ENCODE measurements at regions not wholly inside any gene's neighbourhood (a gene's known extent, or its start where the extent isn't known, plus 50 kb on each side); places are given as distances from the start of the nearest gene placed in this dataset.

DNA sequence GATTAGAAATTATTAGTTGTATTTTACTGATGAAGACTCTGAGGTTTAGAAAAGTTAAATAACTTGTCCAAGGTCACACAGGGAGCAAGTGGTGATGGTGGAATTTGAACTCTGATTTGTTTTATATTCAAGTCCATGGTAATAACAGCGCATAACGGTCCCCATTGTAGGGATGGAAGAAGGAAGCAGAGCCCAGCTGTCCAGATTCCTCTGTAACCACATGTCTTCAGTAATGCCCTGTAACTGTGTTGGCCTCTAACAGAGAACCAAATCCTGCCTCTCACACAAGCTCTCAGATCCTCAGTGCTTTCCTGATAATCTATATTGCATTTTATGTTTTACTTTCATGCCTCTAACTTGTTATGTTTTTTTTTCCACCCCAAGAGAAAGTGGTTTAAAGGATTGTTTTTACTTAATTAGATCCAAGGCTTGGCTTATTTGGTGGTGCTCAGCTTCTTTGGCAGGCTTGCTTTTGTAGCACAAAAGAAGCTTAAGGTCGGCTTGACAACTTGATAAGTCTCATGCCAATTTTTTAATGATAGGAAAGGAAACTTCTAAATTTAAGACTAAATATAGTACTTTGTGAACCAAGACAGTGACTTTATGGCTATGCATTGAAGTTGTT, 105.1 kb upstream of the SEL1L start:
- TF ChIP-seq, protein P1, sequence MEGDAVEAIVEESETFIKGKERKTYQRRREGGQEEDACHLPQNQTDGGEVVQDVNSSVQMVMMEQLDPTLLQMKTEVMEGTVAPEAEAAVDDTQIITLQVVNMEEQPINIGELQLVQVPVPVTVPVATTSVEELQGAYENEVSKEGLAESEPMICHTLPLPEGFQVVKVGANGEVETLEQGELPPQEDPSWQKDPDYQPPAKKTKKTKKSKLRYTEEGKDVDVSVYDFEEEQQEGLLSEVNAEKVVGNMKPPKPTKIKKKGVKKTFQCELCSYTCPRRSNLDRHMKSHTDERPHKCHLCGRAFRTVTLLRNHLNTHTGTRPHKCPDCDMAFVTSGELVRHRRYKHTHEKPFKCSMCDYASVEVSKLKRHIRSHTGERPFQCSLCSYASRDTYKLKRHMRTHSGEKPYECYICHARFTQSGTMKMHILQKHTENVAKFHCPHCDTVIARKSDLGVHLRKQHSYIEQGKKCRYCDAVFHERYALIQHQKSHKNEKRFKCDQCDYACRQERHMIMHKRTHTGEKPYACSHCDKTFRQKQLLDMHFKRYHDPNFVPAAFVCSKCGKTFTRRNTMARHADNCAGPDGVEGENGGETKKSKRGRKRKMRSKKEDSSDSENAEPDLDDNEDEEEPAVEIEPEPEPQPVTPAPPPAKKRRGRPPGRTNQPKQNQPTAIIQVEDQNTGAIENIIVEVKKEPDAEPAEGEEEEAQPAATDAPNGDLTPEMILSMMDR (IDR thresholded peaks at IDR 0.05; ENCODE audit: control insufficient read depth, extremely low read depth, insufficient read depth) = no peak

DNA sequence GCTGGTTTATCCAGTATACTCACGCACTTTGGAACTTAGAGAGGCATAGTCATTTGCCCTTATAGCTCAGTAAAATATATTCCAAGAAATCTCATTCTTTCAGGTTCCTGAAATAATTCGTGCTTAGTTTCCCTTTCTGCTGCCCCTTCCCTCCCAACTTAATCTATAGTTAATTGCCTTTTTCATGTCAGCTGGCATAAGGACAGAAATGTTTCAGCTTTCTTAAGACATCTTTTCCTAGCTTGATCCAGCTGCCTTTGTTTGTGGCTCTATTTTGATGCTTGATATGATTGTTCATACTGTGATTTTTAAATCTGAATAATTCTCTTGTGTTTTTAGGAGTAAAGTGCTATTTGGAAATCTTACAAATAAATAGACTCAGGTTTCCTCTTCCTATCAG, 120.0 kb upstream of the SEL1L start:
- TF ChIP-seq, protein P1 (IDR thresholded peaks at IDR 0.05; ENCODE audit: control insufficient read depth, extremely low read depth, insufficient read depth) = no peak
- DNase-seq (ENCODE audit: low read depth) = no peak
- H3K4me3 ChIP-seq (ENCODE audit: low read depth, low read length) = no peak overlapping the region

More for the DNA sequence above, 105.1 kb upstream of the SEL1L start:
- H3K4me3 ChIP-seq (ENCODE audit: low read depth, low read length) = no peak overlapping the region
- no peak for DNase-seq (ENCODE audit: low read depth)

DNA sequence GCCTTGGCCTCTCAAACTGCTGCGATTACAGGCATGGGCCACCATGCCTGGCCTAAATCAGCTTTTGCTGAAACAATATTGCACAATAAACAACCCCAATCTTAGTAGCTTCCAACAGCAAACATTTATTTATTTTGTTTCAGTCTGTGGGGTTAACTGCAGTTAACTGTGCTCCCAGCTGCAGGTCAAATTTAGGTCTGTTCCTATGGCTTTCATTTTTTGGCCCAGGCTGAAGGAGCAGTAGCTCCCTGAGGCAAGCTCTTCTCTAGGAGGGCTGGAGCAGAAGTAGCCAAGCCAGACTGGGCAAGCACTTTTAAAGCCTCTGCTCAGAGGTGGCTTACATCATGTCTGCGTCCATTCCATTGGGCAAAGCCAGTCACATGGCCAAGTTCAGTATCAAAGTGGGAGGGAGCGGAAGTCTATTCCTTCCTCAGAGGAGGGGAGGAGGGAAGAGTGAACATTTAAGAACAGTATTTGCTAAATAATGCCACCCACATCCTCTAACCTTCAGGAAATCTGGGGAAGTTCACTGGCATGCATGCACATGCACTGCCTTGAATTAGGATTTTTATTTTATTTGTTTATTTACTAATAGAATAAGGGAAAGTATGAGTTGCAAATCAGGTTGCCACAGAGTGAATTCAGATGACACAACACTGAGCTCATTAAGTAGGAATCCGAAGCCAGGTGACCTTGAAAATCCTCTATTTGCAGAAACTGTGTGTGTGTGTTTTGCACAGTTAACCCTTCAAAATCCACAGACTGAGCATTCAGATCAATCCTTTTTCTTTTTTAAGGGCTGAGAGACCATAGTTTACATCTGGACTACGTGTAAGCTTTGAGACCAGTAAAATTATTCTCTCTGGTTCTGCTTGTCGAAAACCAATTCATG, 122.0 kb upstream of the SEL1L start:
- no peak overlapping the region for H3K4me3 ChIP-seq (ENCODE audit: low read depth, low read length)
- DNase-seq (ENCODE audit: low read depth) = peak; percentile 25
- TF ChIP-seq, protein P1 (IDR thresholded peaks at IDR 0.05; ENCODE audit: control insufficient read depth, extremely low read depth, insufficient read depth) = no peak

DNA sequence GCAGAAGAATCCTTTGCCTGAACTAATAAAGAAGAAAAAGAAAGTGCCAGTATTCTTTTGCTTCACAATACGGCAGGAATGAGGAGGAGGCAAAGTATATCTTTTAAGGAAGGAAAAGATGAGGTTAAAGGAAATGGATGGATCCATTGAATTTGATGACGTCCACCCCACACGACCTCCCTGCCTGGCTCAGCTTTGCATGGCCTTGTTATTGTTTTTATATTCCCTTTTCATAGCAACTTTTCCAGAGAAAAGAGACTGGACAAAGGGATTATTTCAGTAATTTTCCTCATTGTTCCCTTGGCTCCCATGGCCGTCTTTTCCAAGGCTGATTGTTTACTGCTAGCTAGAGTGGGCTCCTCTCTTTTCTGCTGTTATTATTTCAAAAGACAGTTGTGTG, 123.2 kb upstream of the SEL1L start:
- TF ChIP-seq, protein P1 (IDR thresholded peaks at IDR 0.05; ENCODE audit: control insufficient read depth, extremely low read depth, insufficient read depth) = no peak
- DNase-seq (ENCODE audit: low read depth) = no peak
- H3K4me3 ChIP-seq (ENCODE audit: low read depth, low read length) = no peak overlapping the region

DNA sequence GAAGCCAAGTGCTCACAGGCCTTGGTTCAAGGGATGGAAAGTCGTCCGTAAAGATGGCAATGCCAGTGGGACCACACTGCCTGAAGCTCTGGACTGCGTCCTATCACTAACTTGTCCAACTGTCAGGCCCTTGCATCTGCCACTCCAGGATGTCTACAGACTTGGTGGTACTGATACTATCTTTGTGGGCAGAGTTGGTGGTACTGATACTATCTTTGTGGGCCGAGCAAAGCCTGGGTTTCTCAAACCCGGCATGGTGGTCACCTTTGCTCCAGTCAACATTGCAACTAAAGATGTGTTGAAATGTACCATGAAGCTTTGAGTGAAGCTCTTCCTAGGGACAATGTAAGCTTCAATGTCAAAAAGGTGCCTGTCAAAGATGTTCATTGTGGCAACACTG, 128.4 kb upstream of the SEL1L start:
- H3K4me3 ChIP-seq (ENCODE audit: low read depth, low read length) = no peak overlapping the region
- no peak for DNase-seq (ENCODE audit: low read depth)
- TF ChIP-seq, protein P1 (IDR thresholded peaks at IDR 0.05; ENCODE audit: control insufficient read depth, extremely low read depth, insufficient read depth) = no peak

DNA sequence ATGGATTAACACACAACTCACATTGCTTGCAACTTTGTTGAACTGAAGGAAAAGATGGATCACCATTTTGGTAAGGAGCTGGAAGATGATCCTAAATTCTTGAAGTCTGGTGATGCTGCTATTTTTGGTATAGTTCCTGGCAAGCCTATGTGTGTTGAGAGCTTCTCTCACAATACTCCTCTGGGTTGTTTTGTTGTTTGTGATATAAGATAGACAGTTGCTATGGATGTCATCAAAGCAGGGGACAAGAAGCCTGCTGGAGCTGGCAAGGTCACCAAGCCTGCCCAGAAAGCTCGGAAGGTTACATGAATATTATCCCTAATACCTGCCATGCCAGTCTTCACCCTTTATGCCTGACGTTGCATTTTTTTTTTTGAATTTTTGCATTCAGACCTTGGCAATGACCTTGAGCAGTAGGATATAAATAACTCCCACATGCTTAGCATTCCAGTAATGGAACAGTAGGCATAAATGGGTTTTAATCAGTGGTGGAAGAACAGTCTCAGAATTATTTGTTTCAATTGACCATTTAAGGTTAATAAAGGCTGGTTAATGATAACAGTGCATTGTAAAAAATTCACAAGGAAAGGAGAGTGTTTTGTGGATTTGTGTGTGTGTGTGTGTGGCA, 129.0 kb upstream of the SEL1L start:
- TF ChIP-seq, protein P1 (IDR thresholded peaks at IDR 0.05; ENCODE audit: control insufficient read depth, extremely low read depth, insufficient read depth) = no peak
- H3K4me3 ChIP-seq (ENCODE audit: low read depth, low read length) = no peak overlapping the region
- no peak for DNase-seq (ENCODE audit: low read depth)

All from LNCaP clone FGC (cell line).